ENCODE measurements at regions not wholly inside any gene's neighbourhood (a gene's known extent, or its start where the extent isn't known, plus 50 kb on each side); places are given as distances from the start of the nearest gene placed in this dataset.

DNA sequence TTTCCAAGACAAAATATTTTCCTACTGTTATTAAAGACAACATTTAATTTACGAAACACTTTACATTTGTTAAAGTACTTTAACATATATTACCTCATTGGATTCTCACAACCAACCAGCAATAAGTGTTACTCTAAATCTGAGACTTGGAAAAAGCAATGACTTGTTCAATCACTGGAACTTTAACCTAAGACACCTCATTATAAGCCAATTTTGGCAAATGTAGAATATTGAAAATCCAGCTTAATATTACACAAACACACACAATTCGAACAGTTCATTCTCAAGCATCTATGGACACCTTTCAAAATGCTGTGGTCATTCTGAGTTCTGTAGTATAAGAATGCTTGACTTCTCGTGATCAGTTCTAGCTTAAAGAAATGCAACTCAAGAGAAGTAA is 619.4 kb upstream of the CHAC2 start:
- no CpG with 5 or more reads among the region's 3 CpGs for WGBS, 2 donors (ENCODE audit: extremely low coverage in 2 of 2, insufficient read length in 2 of 2, insufficient replicate concordance in 1 of 2)
- Histone ChIP-seq H2AK5ac (ENCODE audit: low read depth, low read length) (no peak overlapping the region), H3K36me3 (replicated peaks in 1 of 2; ENCODE audit: control insufficient read depth in 2 of 2, insufficient read depth in 2 of 2, low read length in 2 of 2) (no peaks in the 10 kb centered on the region), H4K91ac (ENCODE audit: low read depth, low read length, poor library complexity) (no peak overlapping the region), H2AFZ (ENCODE audit: low read length) (no peak overlapping the region), H3K27me3 (ENCODE audit: control insufficient read depth in 3 of 3, insufficient read depth in 3 of 3, low read depth in 1 of 3, low read length in 3 of 3) (no peaks in the 10 kb centered on the region), H3K18ac (ENCODE audit: low read length) (no peak overlapping the region), H3K23ac (ENCODE audit: low read depth, low read length, poor library complexity) (no peak overlapping the region), H4K8ac (ENCODE audit: low read depth, low read length) (no peak overlapping the region), H2BK5ac (ENCODE audit: low read length) (no peak overlapping the region), H2BK12ac (ENCODE audit: low read length) (no peak overlapping the region), H2BK120ac (ENCODE audit: low read depth, low read length) (no peak overlapping the region), H3K4me1 (ENCODE audit: control insufficient read depth in 2 of 2, insufficient read depth in 1 of 2, low read depth in 1 of 2, low read length in 2 of 2) (no peaks in the 10 kb centered on the region), H2BK15ac (ENCODE audit: low read length) (no peak overlapping the region), H3K79me1 (ENCODE audit: low read depth, low read length) (no peaks in the 10 kb centered on the region), H3K4me3 (ENCODE audit: low read length in 2 of 2) (no peak overlapping the region), H3K4me2 (ENCODE audit: insufficient read depth, low read length, poor library complexity, severe bottlenecking) (no peak overlapping the region), H3K14ac (ENCODE audit: low read length) (no peak overlapping the region), H3K9me3 (replicated peaks in 1 of 2; ENCODE audit: control insufficient read depth in 2 of 2, insufficient read depth in 1 of 2, low read depth in 1 of 2, low read length in 2 of 2) (no peaks in the 10 kb centered on the region), H3K27ac (replicated peaks; ENCODE audit: low read length) (no peak overlapping the region), H3K4ac (ENCODE audit: low read length) (no peak overlapping the region), H3K9ac (ENCODE audit: low read depth, low read length, poor library complexity) (no peak overlapping the region)
- no peak for DNase-seq (ENCODE audit: low spot score)

DNA sequence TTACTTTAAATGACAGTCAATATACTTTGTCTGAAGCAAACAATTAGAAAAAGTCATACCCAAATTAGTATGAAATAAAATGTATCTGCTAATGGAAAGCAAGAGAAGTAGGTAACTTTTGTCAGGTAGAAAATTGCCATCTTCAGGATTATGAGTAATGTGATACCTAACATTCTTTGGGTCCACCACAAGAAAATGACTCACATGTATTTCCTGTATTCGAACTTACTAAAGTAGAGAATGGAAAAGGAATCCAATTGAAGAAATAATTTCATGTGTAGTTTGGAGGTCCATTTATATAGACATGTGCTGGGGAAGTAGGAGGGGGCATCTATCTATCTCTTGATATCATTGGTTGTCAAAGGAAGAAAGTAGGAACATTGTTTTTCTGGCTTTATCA is 636.2 kb upstream of the CHAC2 start:
- no peak overlapping the region for H2BK12ac ChIP-seq (ENCODE audit: low read length)
- H3K27ac ChIP-seq (replicated peaks; ENCODE audit: low read length): no peak overlapping the region
- no CpG with 5 or more reads among the region's 1 CpG for WGBS, 2 donors (ENCODE audit: extremely low coverage in 2 of 2, insufficient read length in 2 of 2, insufficient replicate concordance in 1 of 2)
- no peak overlapping the region for H2AK5ac ChIP-seq (ENCODE audit: low read depth, low read length)
- no peak overlapping the region for H3K14ac ChIP-seq (ENCODE audit: low read length)
- no peaks in the 10 kb centered on the region for H3K79me1 ChIP-seq (ENCODE audit: low read depth, low read length)
- H4K91ac ChIP-seq (ENCODE audit: low read depth, low read length, poor library complexity): no peak overlapping the region
- no peak overlapping the region for H2BK15ac ChIP-seq (ENCODE audit: low read length)
- H2AFZ ChIP-seq (ENCODE audit: low read length): no peak overlapping the region
- H3K36me3 ChIP-seq (replicated peaks in 1 of 2; ENCODE audit: control insufficient read depth in 2 of 2, insufficient read depth in 2 of 2, low read length in 2 of 2): no peaks in the 10 kb centered on the region
- no peak overlapping the region for H3K18ac ChIP-seq (ENCODE audit: low read length)
- no peaks in the 10 kb centered on the region for H3K9me3 ChIP-seq (replicated peaks in 1 of 2; ENCODE audit: control insufficient read depth in 2 of 2, insufficient read depth in 1 of 2, low read depth in 1 of 2, low read length in 2 of 2)
- no peak overlapping the region for H3K9ac ChIP-seq (ENCODE audit: low read depth, low read length, poor library complexity)
- H3K27me3 ChIP-seq (ENCODE audit: control insufficient read depth in 3 of 3, insufficient read depth in 3 of 3, low read depth in 1 of 3, low read length in 3 of 3): no peaks in the 10 kb centered on the region
- H3K4me2 ChIP-seq (ENCODE audit: insufficient read depth, low read length, poor library complexity, severe bottlenecking): no peak overlapping the region
- DNase-seq (ENCODE audit: low spot score): no peak
- H2BK120ac ChIP-seq (ENCODE audit: low read depth, low read length): no peak overlapping the region
- H3K4me1 ChIP-seq (ENCODE audit: control insufficient read depth in 2 of 2, insufficient read depth in 1 of 2, low read depth in 1 of 2, low read length in 2 of 2): peaks cover 0 to 2% of the 10 kb centered on the region in 2 donors
- H3K23ac ChIP-seq (ENCODE audit: low read depth, low read length, poor library complexity): no peak overlapping the region
- no peak overlapping the region for H2BK5ac ChIP-seq (ENCODE audit: low read length)
- H3K4me3 ChIP-seq (ENCODE audit: low read length in 2 of 2): no peak overlapping the region
- H3K4ac ChIP-seq (ENCODE audit: low read length): no peak overlapping the region
- no peak overlapping the region for H4K8ac ChIP-seq (ENCODE audit: low read depth, low read length)

DNA sequence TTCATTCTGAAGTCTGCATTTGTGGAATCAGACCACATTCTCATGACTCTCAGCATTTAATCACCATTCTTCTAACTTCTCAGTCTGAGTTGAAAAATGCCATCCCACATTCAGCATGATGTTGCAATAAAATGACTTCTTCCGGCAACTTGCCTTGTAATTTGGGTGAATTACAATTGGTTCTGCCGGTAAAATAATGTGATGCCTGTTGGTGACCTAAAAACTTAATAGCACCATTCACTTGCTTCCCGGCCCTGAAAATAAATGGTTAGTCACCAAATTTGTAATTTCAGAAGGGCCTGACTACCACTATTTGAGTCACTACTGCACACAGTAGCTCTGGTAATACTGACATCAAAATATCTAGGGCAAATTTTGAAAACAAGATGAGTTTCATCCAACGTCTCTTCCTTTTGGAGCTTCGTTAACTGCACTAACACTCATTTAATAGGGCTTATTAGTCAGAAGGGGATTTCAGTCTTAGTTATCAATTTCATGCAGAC is 637.1 kb upstream of the CHAC2 start:
- H4K8ac ChIP-seq (ENCODE audit: low read depth, low read length): no peak overlapping the region
- H3K9me3 ChIP-seq (replicated peaks in 1 of 2; ENCODE audit: control insufficient read depth in 2 of 2, insufficient read depth in 1 of 2, low read depth in 1 of 2, low read length in 2 of 2): no peaks in the 10 kb centered on the region
- H4K91ac ChIP-seq (ENCODE audit: low read depth, low read length, poor library complexity): no peak overlapping the region
- H3K18ac ChIP-seq (ENCODE audit: low read length): no peak overlapping the region
- H2BK12ac ChIP-seq (ENCODE audit: low read length): no peak overlapping the region
- H3K4me2 ChIP-seq (ENCODE audit: insufficient read depth, low read length, poor library complexity, severe bottlenecking): no peak overlapping the region
- no peak overlapping the region for H3K27ac ChIP-seq (replicated peaks; ENCODE audit: low read length)
- no peak overlapping the region for H3K9ac ChIP-seq (ENCODE audit: low read depth, low read length, poor library complexity)
- no peak overlapping the region for H2BK120ac ChIP-seq (ENCODE audit: low read depth, low read length)
- no peaks in the 10 kb centered on the region for H3K27me3 ChIP-seq (ENCODE audit: control insufficient read depth in 3 of 3, insufficient read depth in 3 of 3, low read depth in 1 of 3, low read length in 3 of 3)
- H3K23ac ChIP-seq (ENCODE audit: low read depth, low read length, poor library complexity): no peak overlapping the region
- no peak overlapping the region for H3K4ac ChIP-seq (ENCODE audit: low read length)
- no peak overlapping the region for H2AFZ ChIP-seq (ENCODE audit: low read length)
- no peak overlapping the region for H2BK5ac ChIP-seq (ENCODE audit: low read length)
- no peak overlapping the region for H3K4me3 ChIP-seq (ENCODE audit: low read length in 2 of 2)
- H2AK5ac ChIP-seq (ENCODE audit: low read depth, low read length): no peak overlapping the region
- DNase-seq (ENCODE audit: low spot score): no peak
- no peaks in the 10 kb centered on the region for H3K79me1 ChIP-seq (ENCODE audit: low read depth, low read length)
- no peak overlapping the region for H3K14ac ChIP-seq (ENCODE audit: low read length)
- WGBS, 2 donors (ENCODE audit: extremely low coverage in 2 of 2, insufficient read length in 2 of 2, insufficient replicate concordance in 1 of 2): no CpG with 5 or more reads among the region's 5 CpGs
- no peaks in the 10 kb centered on the region for H3K36me3 ChIP-seq (replicated peaks in 1 of 2; ENCODE audit: control insufficient read depth in 2 of 2, insufficient read depth in 2 of 2, low read length in 2 of 2)
- H2BK15ac ChIP-seq (ENCODE audit: low read length): no peak overlapping the region
- H3K4me1 ChIP-seq (ENCODE audit: control insufficient read depth in 2 of 2, insufficient read depth in 1 of 2, low read depth in 1 of 2, low read length in 2 of 2): peaks cover 0 to 2% of the 10 kb centered on the region in 2 donors

DNA sequence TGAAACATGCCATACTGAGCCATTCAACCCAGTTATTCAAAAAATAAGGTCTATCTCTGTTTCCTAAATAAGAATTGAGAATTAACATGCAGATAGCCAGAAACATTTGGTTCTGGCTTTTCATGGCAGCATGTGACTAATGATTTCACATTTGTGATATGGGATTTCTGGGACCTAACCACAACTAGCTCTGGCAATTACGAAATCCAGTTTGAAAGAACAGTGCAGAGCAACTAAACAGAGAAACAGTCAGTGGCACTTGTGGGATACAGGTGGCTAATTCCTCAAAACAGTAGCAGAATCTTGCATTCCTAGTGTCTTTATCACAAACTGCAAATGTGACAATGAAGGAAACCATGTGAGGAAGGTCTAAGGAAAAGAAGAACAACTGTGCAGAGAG is 637.8 kb upstream of the CHAC2 start:
- no peak overlapping the region for H3K14ac ChIP-seq (ENCODE audit: low read length)
- H3K27me3 ChIP-seq (ENCODE audit: control insufficient read depth in 3 of 3, insufficient read depth in 3 of 3, low read depth in 1 of 3, low read length in 3 of 3): no peaks in the 10 kb centered on the region
- DNase-seq (ENCODE audit: low spot score): no peak
- no peak overlapping the region for H4K8ac ChIP-seq (ENCODE audit: low read depth, low read length)
- H3K9ac ChIP-seq (ENCODE audit: low read depth, low read length, poor library complexity): no peak overlapping the region
- no peaks in the 10 kb centered on the region for H3K4me1 ChIP-seq (ENCODE audit: control insufficient read depth in 2 of 2, insufficient read depth in 1 of 2, low read depth in 1 of 2, low read length in 2 of 2)
- no peak overlapping the region for H3K23ac ChIP-seq (ENCODE audit: low read depth, low read length, poor library complexity)
- no peak overlapping the region for H4K91ac ChIP-seq (ENCODE audit: low read depth, low read length, poor library complexity)
- H3K4me3 ChIP-seq (ENCODE audit: low read length in 2 of 2): no peak overlapping the region
- H3K4ac ChIP-seq (ENCODE audit: low read length): no peak overlapping the region
- no peaks in the 10 kb centered on the region for H3K36me3 ChIP-seq (replicated peaks in 1 of 2; ENCODE audit: control insufficient read depth in 2 of 2, insufficient read depth in 2 of 2, low read length in 2 of 2)
- no peak overlapping the region for H2BK12ac ChIP-seq (ENCODE audit: low read length)
- H2AFZ ChIP-seq (ENCODE audit: low read length): no peak overlapping the region
- no CpG with 5 or more reads among the region's 1 CpG for WGBS, 2 donors (ENCODE audit: extremely low coverage in 2 of 2, insufficient read length in 2 of 2, insufficient replicate concordance in 1 of 2)
- no peak overlapping the region for H2BK120ac ChIP-seq (ENCODE audit: low read depth, low read length)
- H3K4me2 ChIP-seq (ENCODE audit: insufficient read depth, low read length, poor library complexity, severe bottlenecking): no peak overlapping the region
- H3K18ac ChIP-seq (ENCODE audit: low read length): no peak overlapping the region
- no peak overlapping the region for H3K27ac ChIP-seq (replicated peaks; ENCODE audit: low read length)
- no peak overlapping the region for H2AK5ac ChIP-seq (ENCODE audit: low read depth, low read length)
- H2BK5ac ChIP-seq (ENCODE audit: low read length): no peak overlapping the region
- no peaks in the 10 kb centered on the region for H3K79me1 ChIP-seq (ENCODE audit: low read depth, low read length)
- no peak overlapping the region for H2BK15ac ChIP-seq (ENCODE audit: low read length)
- no peaks in the 10 kb centered on the region for H3K9me3 ChIP-seq (replicated peaks in 1 of 2; ENCODE audit: control insufficient read depth in 2 of 2, insufficient read depth in 1 of 2, low read depth in 1 of 2, low read length in 2 of 2)

Measured in neuronal stem cell (in vitro differentiated cells).